GM19452 (cell line): ENCODE measurements at regions not wholly inside any gene's neighbourhood (a gene's known extent, or its start where the extent isn't known, plus 50 kb on each side); places are given as distances from the start of the nearest gene placed in this dataset.
"Not testable (repeated sequence)": the region's sequence is repeated elsewhere in the genome, so short reads cannot be mapped to it uniquely, and the experiment has no call there.

Source experiments
- ATAC-seq: cut with Tn5 transposase; IDR thresholded peaks from one replicate; pipeline ENCODE4 v1.9.1; 2021; ENCODE audit not compliant: unreplicated experiment

- no peak for ATAC-seq
Measured at GRCh38 chr4:83783215-83783614, 247.3 kb downstream of the GPAT3 start.

- ATAC-seq = no peak
Measured at GRCh38 chr4:83782591-83782990, 246.7 kb downstream of the GPAT3 start.

- ATAC-seq = no peak
Measured at GRCh38 chr4:83781434-83781833, 245.5 kb downstream of the GPAT3 start.

GRCh38 chr4:83780053-83780733 lies 244.3 kb downstream of the GPAT3 start:
- ATAC-seq = no peak

- ATAC-seq = no peak
Measured at GRCh38 chr4:83779103-83780052, 243.5 kb downstream of the GPAT3 start.

GRCh38 chr4:83772685-83773084 lies 236.8 kb downstream of the GPAT3 start:
- ATAC-seq = no peak

- no peak for ATAC-seq
Measured at GRCh38 chr4:83771113-83771705, 235.3 kb downstream of the GPAT3 start.

- ATAC-seq = no peak
Measured at GRCh38 chr4:83768146-83768545, 232.2 kb downstream of the GPAT3 start.

- ATAC-seq = no peak
Measured at GRCh38 chr4:83767067-83767466, 231.2 kb downstream of the GPAT3 start.

GRCh38 chr4:83759611-83760010 lies 223.7 kb downstream of the GPAT3 start:
- no peak for ATAC-seq

- ATAC-seq = no peak
Measured at GRCh38 chr4:83758285-83758684, 222.4 kb downstream of the GPAT3 start.

GRCh38 chr4:83757121-83757621 lies 221.3 kb downstream of the GPAT3 start:
- no peak for ATAC-seq

GRCh38 chr4:83753260-83753659 lies 217.4 kb downstream of the GPAT3 start:
- ATAC-seq = no peak

- no peak for ATAC-seq
Measured at GRCh38 chr4:83751336-83751949, 215.5 kb downstream of the GPAT3 start.

GRCh38 chr4:83748711-83749110 lies 212.8 kb downstream of the GPAT3 start:
- ATAC-seq = no peak

- ATAC-seq = no peak
Measured at GRCh38 chr4:83738895-83739294, 203.0 kb downstream of the GPAT3 start.

- ATAC-seq = no peak
Measured at GRCh38 chr4:83734576-83734975, 198.7 kb downstream of the GPAT3 start.

- no peak for ATAC-seq
Measured at GRCh38 chr4:83732114-83732635, 196.3 kb downstream of the GPAT3 start.

- no peak for ATAC-seq
Measured at GRCh38 chr4:83731609-83732008, 195.7 kb downstream of the GPAT3 start.

- not testable (repeated sequence) for ATAC-seq
Measured at GRCh38 chr4:83730958-83731357, 195.1 kb downstream of the GPAT3 start.

GRCh38 chr4:83728191-83728590 lies 192.3 kb downstream of the GPAT3 start:
- ATAC-seq = no peak
